HFFc6 (cell line): ENCODE measurements at regions not wholly inside any gene's neighbourhood (a gene's known extent, or its start where the extent isn't known, plus 50 kb on each side); places are given as distances from the start of the nearest gene placed in this dataset.

Experiments used
- DNase-seq: peaks from one replicate; pipeline ENCODE4 v3.0.0-alpha.2; 2018
- H3K27ac Mint-ChIP-seq: 2 replicates; pipeline ENCODE4 v1.8.0; 2020; ENCODE audit warnings: mild to moderate bottlenecking, mixed read lengths
- H3K27me3 Mint-ChIP-seq: 2 replicates; pipeline ENCODE4 v1.8.0; 2021; ENCODE audit warnings: mild to moderate bottlenecking, moderate library complexity, mixed read lengths; ENCODE audit not compliant: insufficient read depth
- H3K36me3 Mint-ChIP-seq: 2 replicates; pipeline ENCODE4 v1.8.0; 2021; ENCODE audit warnings: low read depth, mixed read lengths
- H3K4me1 Mint-ChIP-seq: 2 replicates; pipeline ENCODE4 v1.8.0; 2020; ENCODE audit warnings: low read depth, mixed read lengths
- H3K4me3 Mint-ChIP-seq: 2 replicates; pipeline ENCODE4 v1.8.0; 2020; ENCODE audit warnings: mild to moderate bottlenecking, moderate library complexity, mixed read lengths
- H3K9me3 Mint-ChIP-seq: 2 replicates; pipeline ENCODE4 v1.8.0; 2020; ENCODE audit warnings: mild to moderate bottlenecking, mixed read lengths
- TF ChIP-seq, protein P1 (sequence below): fragments of 200-600 bp; sonication (generic); IDR thresholded peaks from 2 replicates; pipeline ENCODE4 v1.5.0; 2021; ENCODE audit warnings: antibody characterized with exemption, mild to moderate bottlenecking

- Mint-ChIP-seq H3K36me3 (no peaks in the 10 kb centered on the region), H3K27ac (no peak overlapping the region), H3K27me3 (peaks cover 25% of the 10 kb centered on the region), H3K4me1 (no peaks in the 10 kb centered on the region), H3K9me3 (no peaks in the 10 kb centered on the region), H3K4me3 (no peak overlapping the region)
- TF ChIP-seq, protein P1, sequence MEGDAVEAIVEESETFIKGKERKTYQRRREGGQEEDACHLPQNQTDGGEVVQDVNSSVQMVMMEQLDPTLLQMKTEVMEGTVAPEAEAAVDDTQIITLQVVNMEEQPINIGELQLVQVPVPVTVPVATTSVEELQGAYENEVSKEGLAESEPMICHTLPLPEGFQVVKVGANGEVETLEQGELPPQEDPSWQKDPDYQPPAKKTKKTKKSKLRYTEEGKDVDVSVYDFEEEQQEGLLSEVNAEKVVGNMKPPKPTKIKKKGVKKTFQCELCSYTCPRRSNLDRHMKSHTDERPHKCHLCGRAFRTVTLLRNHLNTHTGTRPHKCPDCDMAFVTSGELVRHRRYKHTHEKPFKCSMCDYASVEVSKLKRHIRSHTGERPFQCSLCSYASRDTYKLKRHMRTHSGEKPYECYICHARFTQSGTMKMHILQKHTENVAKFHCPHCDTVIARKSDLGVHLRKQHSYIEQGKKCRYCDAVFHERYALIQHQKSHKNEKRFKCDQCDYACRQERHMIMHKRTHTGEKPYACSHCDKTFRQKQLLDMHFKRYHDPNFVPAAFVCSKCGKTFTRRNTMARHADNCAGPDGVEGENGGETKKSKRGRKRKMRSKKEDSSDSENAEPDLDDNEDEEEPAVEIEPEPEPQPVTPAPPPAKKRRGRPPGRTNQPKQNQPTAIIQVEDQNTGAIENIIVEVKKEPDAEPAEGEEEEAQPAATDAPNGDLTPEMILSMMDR, result peak; percentile 42; the same call in 1 of the 2 replicates
- no peak for DNase-seq
Observed at GRCh38 chr17:5747276-5747675, 163.0 kb upstream of the NLRP1 start.

- H3K27ac Mint-ChIP-seq, result no peak overlapping the region
- DNase-seq, result no peak
- no peak overlapping the region for H3K4me3 Mint-ChIP-seq
- no peaks in the 10 kb centered on the region for H3K4me1 Mint-ChIP-seq
- TF ChIP-seq, protein P1, result no peak
- no peaks in the 10 kb centered on the region for H3K36me3 Mint-ChIP-seq
- H3K27me3 Mint-ChIP-seq, result peaks cover 25% of the 10 kb centered on the region
- H3K9me3 Mint-ChIP-seq, result no peaks in the 10 kb centered on the region
Observed at GRCh38 chr17:5747964-5748363, 163.7 kb upstream of the NLRP1 start.

- Mint-ChIP-seq H3K27ac (no peak overlapping the region), H3K27me3 (peaks cover 15% of the 10 kb centered on the region), H3K9me3 (no peaks in the 10 kb centered on the region), H3K36me3 (no peaks in the 10 kb centered on the region), H3K4me3 (no peak overlapping the region), H3K4me1 (no peaks in the 10 kb centered on the region)
- no peak for DNase-seq
- TF ChIP-seq, protein P1, result no peak
Observed at GRCh38 chr17:5753421-5753820, 169.1 kb upstream of the NLRP1 start.

DNA sequence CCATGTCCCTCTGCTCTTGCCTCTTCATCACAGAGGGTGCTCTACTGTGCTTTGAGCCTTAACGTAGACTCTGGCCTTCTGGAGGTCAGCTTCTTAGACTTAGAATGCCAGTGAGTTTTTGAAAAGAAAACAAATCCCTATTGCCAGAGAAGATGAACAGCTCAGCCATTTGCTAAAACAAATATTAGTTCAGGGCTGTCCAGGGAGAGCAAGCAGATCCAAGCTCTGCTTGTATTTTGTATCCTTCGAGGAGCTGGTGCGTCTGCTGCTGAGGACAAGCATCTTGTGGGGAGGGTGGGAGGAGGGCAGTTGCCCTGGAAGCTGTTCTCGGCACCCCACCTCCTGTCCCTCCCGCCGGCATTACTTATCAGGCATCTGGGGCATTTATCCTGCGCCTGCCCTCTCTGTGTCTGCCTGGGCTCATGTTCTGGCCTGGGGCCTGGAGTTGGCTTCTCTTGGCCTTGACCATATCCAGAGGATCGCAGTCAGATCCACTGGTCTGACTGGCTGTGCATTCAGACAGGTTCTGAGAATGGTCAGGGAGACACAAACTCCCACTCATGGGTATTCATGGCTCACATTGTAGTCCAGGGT, 173.1 kb upstream of the NLRP1 start:
- H3K27ac Mint-ChIP-seq, result no peak overlapping the region
- no peak overlapping the region for H3K4me3 Mint-ChIP-seq
- TF ChIP-seq, protein P1, result no peak
- H3K27me3 Mint-ChIP-seq, result peaks cover 5% of the 10 kb centered on the region
- 0 out of 2 replicates have a peak, but pooled peaks cover 4% of the 10 kb centered on the region for H3K36me3 Mint-ChIP-seq
- DNase-seq, result no peak
- H3K4me1 Mint-ChIP-seq, result no peaks in the 10 kb centered on the region; the same call in 1 of the 2 replicates
- H3K9me3 Mint-ChIP-seq, result no peaks in the 10 kb centered on the region; the same call in 1 of the 2 replicates

- TF ChIP-seq, protein P1, result no peak
- Mint-ChIP-seq H3K36me3 (0 out of 2 replicates have a peak, but pooled peaks cover 4% of the 10 kb centered on the region), H3K27me3 (peaks cover 12% of the 10 kb centered on the region), H3K9me3 (no peaks in the 10 kb centered on the region; the same call in 1 of the 2 replicates), H3K4me1 (no peaks in the 10 kb centered on the region; the same call in 1 of the 2 replicates), H3K4me3 (no peak overlapping the region), H3K27ac (no peak overlapping the region)
- peak; percentile 76 for DNase-seq
Observed at GRCh38 chr17:5758651-5759050, 174.3 kb upstream of the NLRP1 start.
